ENCODE measurements at regions not wholly inside any gene's neighbourhood (a gene's known extent, or its start where the extent isn't known, plus 50 kb on each side); places are given as distances from the start of the nearest gene placed in this dataset.
"Not testable (repeated sequence)": the region's sequence is repeated elsewhere in the genome, so short reads cannot be mapped to it uniquely, and the experiment has no call there.

GRCh38 chr15:77944002-77944867 lies 133.3 kb downstream of the TBC1D2B start:
- DNase-seq (ENCODE audit: low read depth) = peak; percentile 89

GRCh38 chr15:77942611-77943211 lies 134.8 kb downstream of the TBC1D2B start:
- no peak for DNase-seq (ENCODE audit: low read depth)

GRCh38 chr15:77941090-77941827 lies 136.3 kb downstream of the TBC1D2B start:
- not testable (repeated sequence) for DNase-seq (ENCODE audit: low read depth)

GRCh38 chr15:77940381-77940947 lies 137.0 kb downstream of the TBC1D2B start:
- no peak for DNase-seq (ENCODE audit: low read depth)

GRCh38 chr15:77939851-77940250 lies 137.7 kb downstream of the TBC1D2B start:
- DNase-seq (ENCODE audit: low read depth) = no peak

- DNase-seq (ENCODE audit: low read depth) = not testable (repeated sequence)
Measured at GRCh38 chr15:77939026-77939425, 138.5 kb downstream of the TBC1D2B start.

- DNase-seq (ENCODE audit: low read depth) = not testable (repeated sequence)
Measured at GRCh38 chr15:77938546-77938945, 139.0 kb downstream of the TBC1D2B start.

GRCh38 chr15:77936567-77936966 lies 140.9 kb downstream of the TBC1D2B start:
- not testable (repeated sequence) for DNase-seq (ENCODE audit: low read depth)

GRCh38 chr15:77934516-77934915 lies 143.0 kb downstream of the TBC1D2B start:
- not testable (repeated sequence) for DNase-seq (ENCODE audit: low read depth)

- not testable (repeated sequence) for DNase-seq (ENCODE audit: low read depth)
Measured at GRCh38 chr15:77930907-77931306, 146.6 kb downstream of the TBC1D2B start.

GRCh38 chr15:77930490-77930889 lies 147.0 kb downstream of the TBC1D2B start:
- not testable (repeated sequence) for DNase-seq (ENCODE audit: low read depth)

GRCh38 chr15:77926789-77927188 lies 150.7 kb downstream of the TBC1D2B start:
- peak; percentile 35 for DNase-seq (ENCODE audit: low read depth)

- DNase-seq (ENCODE audit: low read depth) = not testable (repeated sequence)
Measured at GRCh38 chr15:77926296-77926695, 151.2 kb downstream of the TBC1D2B start.

- DNase-seq (ENCODE audit: low read depth) = not testable (repeated sequence)
Measured at GRCh38 chr15:77925101-77925500, 152.4 kb downstream of the TBC1D2B start.

GRCh38 chr15:77921664-77922063 lies 155.8 kb downstream of the TBC1D2B start:
- no peak for DNase-seq (ENCODE audit: low read depth)

- not testable (repeated sequence) for DNase-seq (ENCODE audit: low read depth)
Measured at GRCh38 chr15:77916966-77917635, 160.4 kb downstream of the TBC1D2B start.

GRCh38 chr15:77915961-77916330 lies 161.6 kb downstream of the TBC1D2B start:
- not testable (repeated sequence) for DNase-seq (ENCODE audit: low read depth)

GRCh38 chr15:77915261-77915960 lies 162.1 kb downstream of the TBC1D2B start:
- no peak for DNase-seq (ENCODE audit: low read depth)

- DNase-seq (ENCODE audit: low read depth) = not testable (repeated sequence)
Measured at GRCh38 chr15:77914531-77914930, 163.0 kb downstream of the TBC1D2B start.

GRCh38 chr15:77910030-77910911 lies 167.2 kb downstream of the TBC1D2B start:
- DNase-seq (ENCODE audit: low read depth) = peak; percentile 67

Measured in RPMI7951 (cell line).